ENCODE measurements at regions not wholly inside any gene's neighbourhood (a gene's known extent, or its start where the extent isn't known, plus 50 kb on each side); places are given as distances from the start of the nearest gene placed in this dataset.

GRCh38 chr5:92795633-92796032, 785.4 kb downstream of the NR2F1-AS1 start:
- TF ChIP-seq CTCF (conservative IDR thresholded peaks at IDR 0.05; ENCODE audit: low read length): no peak
- TF ChIP-seq EZH2phosphoT487 (IDR thresholded peaks at IDR 0.05; ENCODE audit: borderline replicate concordance, low read depth, low read length): no peak

Data from OCI-LY7 (cell line).